HL-60 (cell line): ENCODE measurements at regions not wholly inside any gene's neighbourhood (a gene's known extent, or its start where the extent isn't known, plus 50 kb on each side); places are given as distances from the start of the nearest gene placed in this dataset.

ENCODE experiments used
- CTCF ChIP-seq: IDR thresholded peaks from one replicate; pipeline ENCODE4 v1.5.1; 2011; ENCODE audit warnings: low read length, control low read depth, inconsistent platforms; ENCODE audit not compliant: insufficient read depth
- POLR2AphosphoS5 ChIP-seq: IDR thresholded peaks from 2 replicates; pipeline ENCODE4 v1.6.1; 2012; ENCODE audit warnings: low read depth
- REST ChIP-seq: IDR thresholded peaks from 2 replicates; pipeline ENCODE4 v1.6.1; 2012; ENCODE audit warnings: low read depth; ENCODE audit not compliant: insufficient replicate concordance

- no peak for TF ChIP-seq REST
- no peak for TF ChIP-seq POLR2AphosphoS5
- TF ChIP-seq CTCF = no peak
Observed at GRCh38 chr4:153900426-153900825, 111.5 kb upstream of the SFRP2 start.
